ENCODE measurements at regions not wholly inside any gene's neighbourhood (a gene's known extent, or its start where the extent isn't known, plus 50 kb on each side); places are given as distances from the start of the nearest gene placed in this dataset.

- Histone ChIP-seq H3K4me1 (no peaks in the 10 kb centered on the region), H3K9me3 (no peaks in the 10 kb centered on the region), H3K27ac (no peak overlapping the region), H3K36me3 (no peaks in the 10 kb centered on the region), H3K4me3 (no peak overlapping the region), H3K27me3 (no peaks in the 10 kb centered on the region)
- intact Hi-C loops (cut with DNase I), result loop anchor here (10.0 kb wide), 1 partner anchor 185 kb away; no protein-coding TSS in a partner anchor
- no peak for DNase-seq (ENCODE audit: extremely low spot score in 2 of 2)
- TF ChIP-seq POLR2A (IDR thresholded peaks at IDR 0.05), result no peak
- TF ChIP-seq CTCF (IDR thresholded peaks at IDR 0.05), result no peak
- no peak for TF ChIP-seq POLR2AphosphoS5 (IDR thresholded peaks at IDR 0.05; ENCODE audit: insufficient read depth in 1 of 2, low read depth in 1 of 2)
These were observed 98.2 kb upstream of the DCBLD2 start for GRCh38 chr3:98999675-99000074.

- Histone ChIP-seq H3K36me3 (no peaks in the 10 kb centered on the region), H3K9me3 (no peaks in the 10 kb centered on the region), H3K27ac (no peak overlapping the region), H3K4me3 (no peak overlapping the region), H3K27me3 (no peaks in the 10 kb centered on the region), H3K4me1 (no peaks in the 10 kb centered on the region)
- intact Hi-C loops (cut with DNase I), result loop anchor here (10.0 kb wide), 1 partner anchor 179 kb away; no protein-coding TSS in a partner anchor
- DNase-seq (ENCODE audit: extremely low spot score in 2 of 2), result no peak
- TF ChIP-seq CTCF (IDR thresholded peaks at IDR 0.05) (peak; percentile 48 to 67 (median 64)), POLR2A (IDR thresholded peaks at IDR 0.05) (no peak)
These were observed 92.8 kb upstream of the DCBLD2 start for GRCh38 chr3:98994128-98994762.

GRCh38 chr3:98991393-98991792 is 89.9 kb upstream of the DCBLD2 start:
- intact Hi-C loops (cut with DNase I), result loop anchor here (10.0 kb wide), 1 partner anchor 177 kb away; no protein-coding TSS in a partner anchor
- H3K9me3 ChIP-seq, result no peaks in the 10 kb centered on the region
- DNase-seq (ENCODE audit: extremely low spot score in 2 of 2), result no peak

GRCh38 chr3:98990657-98991056 is 89.2 kb upstream of the DCBLD2 start:
- intact Hi-C loops (cut with DNase I), result loop anchor here (10.0 kb wide), 1 partner anchor 176 kb away; no protein-coding TSS in a partner anchor
- TF ChIP-seq POLR2A (IDR thresholded peaks at IDR 0.05) (no peak), POLR2AphosphoS5 (IDR thresholded peaks at IDR 0.05; ENCODE audit: insufficient read depth in 1 of 2, low read depth in 1 of 2) (no peak), CTCF (IDR thresholded peaks at IDR 0.05) (no peak)

More at GRCh38 chr3:98991393-98991792, 89.9 kb upstream of the DCBLD2 start:
- Histone ChIP-seq H3K4me1 (peaks cover 5% of the 10 kb centered on the region), H3K4me3 (no peak overlapping the region), H3K36me3 (no peaks in the 10 kb centered on the region), H3K27me3 (no peaks in the 10 kb centered on the region), H3K27ac (no peak overlapping the region)
- TF ChIP-seq POLR2AphosphoS5 (IDR thresholded peaks at IDR 0.05; ENCODE audit: insufficient read depth in 1 of 2, low read depth in 1 of 2) (no peak), POLR2A (IDR thresholded peaks at IDR 0.05) (no peak), CTCF (IDR thresholded peaks at IDR 0.05) (no peak)

GRCh38 chr3:98986073-98986472 is 84.6 kb upstream of the DCBLD2 start:
- Histone ChIP-seq H3K36me3 (no peaks in the 10 kb centered on the region), H3K27me3 (no peaks in the 10 kb centered on the region), H3K9me3 (no peaks in the 10 kb centered on the region), H3K4me1 (peaks cover 10% of the 10 kb centered on the region), H3K4me3 (no peak overlapping the region), H3K27ac (no peak overlapping the region)
- no peak for DNase-seq (ENCODE audit: extremely low spot score in 2 of 2)
- intact Hi-C loops (cut with DNase I), result no loop called here
- peak in 1 of 2 donors; percentile 39 for TF ChIP-seq POLR2AphosphoS5 (IDR thresholded peaks at IDR 0.05; ENCODE audit: insufficient read depth in 1 of 2, low read depth in 1 of 2)
- TF ChIP-seq POLR2A (IDR thresholded peaks at IDR 0.05), result no peak

More at GRCh38 chr3:98990657-98991056, 89.2 kb upstream of the DCBLD2 start:
- Histone ChIP-seq H3K36me3 (no peaks in the 10 kb centered on the region), H3K4me3 (no peak overlapping the region), H3K4me1 (peaks cover 10% of the 10 kb centered on the region), H3K27me3 (no peaks in the 10 kb centered on the region), H3K27ac (no peak overlapping the region), H3K9me3 (no peaks in the 10 kb centered on the region)
- DNase-seq (ENCODE audit: extremely low spot score in 2 of 2), result no peak
